ENCODE measurements at regions not wholly inside any gene's neighbourhood (a gene's known extent, or its start where the extent isn't known, plus 50 kb on each side); places are given as distances from the start of the nearest gene placed in this dataset.

DNA sequence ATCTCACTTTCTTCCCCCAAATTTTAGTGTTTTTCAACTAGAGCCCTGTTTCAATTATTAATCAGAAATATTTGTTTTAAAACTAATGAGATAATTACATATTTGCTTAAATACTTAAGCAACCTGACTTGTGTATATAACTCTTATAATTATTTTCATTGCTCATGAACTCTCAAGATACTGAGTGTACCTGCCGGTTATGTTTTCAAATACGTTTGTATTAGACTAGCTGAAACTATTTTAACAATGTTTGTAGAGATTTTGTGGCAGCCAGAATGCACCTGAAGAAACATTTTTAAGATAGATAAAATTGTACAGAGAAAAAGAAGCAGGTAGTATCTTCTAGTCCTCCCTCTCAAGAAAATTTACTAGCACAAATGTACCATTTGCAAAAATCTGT is 140.6 kb upstream of the CXADR start:
- H3K4me3 ChIP-seq (ENCODE audit: low read depth, low read length), result no peak overlapping the region
- no peaks in the 10 kb centered on the region for H3K9me3 ChIP-seq (ENCODE audit: severe bottlenecking)
- TF ChIP-seq CTCF (IDR thresholded peaks at IDR 0.05; ENCODE audit: low read depth, low read length), result no peak
- no peak overlapping the region for H3K27ac ChIP-seq
- DNase-seq, result no peak
- H3K27me3 ChIP-seq (ENCODE audit: insufficient read depth, low read depth, severe bottlenecking), result no peaks in the 10 kb centered on the region
- no peaks in the 10 kb centered on the region for H3K36me3 ChIP-seq

GRCh38 chr21:17386498-17386897 is 126.3 kb upstream of the CXADR start:
- no peak overlapping the region for H3K27ac ChIP-seq
- no peaks in the 10 kb centered on the region for H3K9me3 ChIP-seq (ENCODE audit: severe bottlenecking)
- TF ChIP-seq CTCF (IDR thresholded peaks at IDR 0.05; ENCODE audit: low read depth, low read length), result no peak
- H3K27me3 ChIP-seq (ENCODE audit: insufficient read depth, low read depth, severe bottlenecking), result no peaks in the 10 kb centered on the region
- no peaks in the 10 kb centered on the region for H3K36me3 ChIP-seq
- DNase-seq, result peak; percentile 13
- no peak overlapping the region for H3K4me3 ChIP-seq (ENCODE audit: low read depth, low read length)

DNA sequence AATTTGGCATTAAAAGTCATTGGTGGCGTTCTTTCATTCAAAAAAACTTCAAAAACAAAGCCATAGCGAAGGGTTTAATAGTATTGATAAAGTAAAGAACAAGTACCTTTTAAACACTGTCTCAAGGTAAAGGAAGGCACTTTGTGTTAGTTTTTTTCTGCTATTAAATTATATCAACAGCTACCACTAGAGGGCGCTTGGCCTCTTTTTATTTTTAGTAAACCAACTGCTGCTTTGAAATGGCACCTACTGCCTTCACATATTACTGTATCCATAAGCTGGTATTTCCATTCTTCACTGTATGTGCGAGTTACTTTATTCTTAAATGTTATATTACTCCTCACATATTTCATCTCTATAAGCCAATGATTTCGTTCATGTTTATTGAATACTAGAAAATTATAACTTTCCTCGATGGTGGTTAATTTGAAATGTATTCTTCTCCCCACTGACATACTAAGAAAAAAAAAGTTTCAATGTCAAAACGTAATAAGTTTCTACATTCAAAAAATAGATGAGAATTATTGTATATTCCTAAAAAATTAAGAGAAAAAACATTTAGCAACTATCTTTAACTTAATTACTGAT is 125.7 kb upstream of the CXADR start:
- Histone ChIP-seq H3K36me3 (no peaks in the 10 kb centered on the region), H3K27me3 (ENCODE audit: insufficient read depth, low read depth, severe bottlenecking) (no peaks in the 10 kb centered on the region), H3K4me3 (ENCODE audit: low read depth, low read length) (no peak overlapping the region), H3K9me3 (ENCODE audit: severe bottlenecking) (no peaks in the 10 kb centered on the region), H3K27ac (no peak overlapping the region)
- DNase-seq, result peak; percentile 31
- TF ChIP-seq CTCF (IDR thresholded peaks at IDR 0.05; ENCODE audit: low read depth, low read length), result 0 out of 2 replicates have a peak, but pooled peaks have one; percentile 28

DNA sequence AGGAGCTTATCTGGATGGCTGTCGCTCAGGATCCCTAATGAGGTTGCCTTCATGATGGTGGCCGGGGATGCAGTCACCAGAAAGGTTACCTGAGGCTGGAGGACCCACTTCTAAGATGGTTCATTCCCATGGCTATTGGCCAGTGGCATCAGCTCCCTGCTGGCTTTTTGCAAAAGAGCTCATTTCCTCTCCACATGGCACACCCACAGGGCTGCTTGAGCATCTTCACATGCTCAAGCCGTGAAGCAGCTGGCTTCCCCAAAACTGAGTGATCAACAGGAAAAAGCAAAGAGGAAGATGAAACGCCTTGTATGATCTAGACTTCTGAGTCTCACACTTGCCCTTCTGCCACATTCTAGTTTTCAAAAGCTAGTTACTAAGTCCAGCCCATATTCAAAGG is 124.6 kb upstream of the CXADR start:
- no peak for TF ChIP-seq CTCF (IDR thresholded peaks at IDR 0.05; ENCODE audit: low read depth, low read length)

GRCh38 chr21:17389311-17389710 is 123.5 kb upstream of the CXADR start:
- Histone ChIP-seq H3K9me3 (ENCODE audit: severe bottlenecking) (no peaks in the 10 kb centered on the region), H3K27ac (no peak overlapping the region), H3K27me3 (ENCODE audit: insufficient read depth, low read depth, severe bottlenecking) (no peaks in the 10 kb centered on the region), H3K36me3 (no peaks in the 10 kb centered on the region), H3K4me3 (ENCODE audit: low read depth, low read length) (no peak overlapping the region)
- TF ChIP-seq CTCF (IDR thresholded peaks at IDR 0.05; ENCODE audit: low read depth, low read length), result no peak
- no peak for DNase-seq

More for the DNA sequence above, 124.6 kb upstream of the CXADR start:
- H3K9me3 ChIP-seq (ENCODE audit: severe bottlenecking), result no peaks in the 10 kb centered on the region
- no peak overlapping the region for H3K4me3 ChIP-seq (ENCODE audit: low read depth, low read length)
- H3K27ac ChIP-seq, result no peak overlapping the region
- H3K27me3 ChIP-seq (ENCODE audit: insufficient read depth, low read depth, severe bottlenecking), result no peaks in the 10 kb centered on the region
- no peak for DNase-seq
- no peaks in the 10 kb centered on the region for H3K36me3 ChIP-seq

- no peak overlapping the region for H3K4me3 ChIP-seq (ENCODE audit: low read depth, low read length)
- H3K27me3 ChIP-seq (ENCODE audit: insufficient read depth, low read depth, severe bottlenecking), result no peaks in the 10 kb centered on the region
- no peak for TF ChIP-seq CTCF (IDR thresholded peaks at IDR 0.05; ENCODE audit: low read depth, low read length)
- no peak overlapping the region for H3K27ac ChIP-seq
- no peaks in the 10 kb centered on the region for H3K9me3 ChIP-seq (ENCODE audit: severe bottlenecking)
- DNase-seq, result no peak
- no peaks in the 10 kb centered on the region for H3K36me3 ChIP-seq
These were observed 122.3 kb upstream of the CXADR start for GRCh38 chr21:17390569-17390968.
